BE2C (cell line): ENCODE measurements at regions not wholly inside any gene's neighbourhood (a gene's known extent, or its start where the extent isn't known, plus 50 kb on each side); places are given as distances from the start of the nearest gene placed in this dataset.

Source experiments
- DNase-seq: peaks from one replicate; pipeline ENCODE4 v3.0.0-alpha.2; 2020
- H3K27me3 ChIP-seq: fragments of 250-450 bp; sonication (Bioruptor Pico); 2 replicates; pipeline ENCODE4 v1.5.1; 2020; ENCODE audit warnings: mild to moderate bottlenecking
- H3K36me3 ChIP-seq: fragments of 250-450 bp; sonication (Bioruptor Pico); 2 replicates; pipeline ENCODE4 v1.5.1; 2020; ENCODE audit warnings: mild to moderate bottlenecking
- H3K4me1 ChIP-seq: fragments of 250-450 bp; sonication (Bioruptor Pico); 2 replicates; pipeline ENCODE4 v1.5.1; 2020
- H3K4me3 ChIP-seq: 2 replicates; pipeline ENCODE4 v1.5.1; 2011; ENCODE audit warnings: low read depth, low read length
- H3K9me3 ChIP-seq: fragments of 250-450 bp; sonication (Bioruptor Pico); 2 replicates; pipeline ENCODE4 v1.5.1; 2020
- CTCF ChIP-seq: IDR thresholded peaks from 2 replicates; pipeline ENCODE4 v1.5.1; 2012; ENCODE audit warnings: mild to moderate bottlenecking, low read depth, low read length

DNA sequence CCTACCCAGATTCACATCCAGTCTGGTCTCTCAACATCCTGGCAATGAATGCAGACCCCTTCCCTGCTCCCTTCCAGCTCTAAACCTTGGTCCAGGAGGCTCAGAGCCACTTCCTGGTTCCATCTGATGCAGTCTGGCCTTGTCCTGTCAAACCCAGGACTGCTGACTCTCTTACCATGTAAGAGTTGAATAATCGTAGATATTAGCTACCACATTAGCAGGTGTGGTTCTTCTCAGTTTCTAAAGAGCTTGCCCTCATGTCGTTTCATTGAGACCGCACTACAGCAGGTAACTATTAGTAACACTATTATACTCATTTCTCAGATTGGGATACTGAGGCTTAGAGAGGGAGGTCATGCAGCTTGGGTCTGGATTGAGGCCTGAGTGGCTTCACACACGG lies 133.3 kb downstream of the BOD1 start:
- H3K4me1 ChIP-seq = no peaks in the 10 kb centered on the region
- DNase-seq = no peak
- no peak for TF ChIP-seq CTCF
- H3K36me3 ChIP-seq = no peaks in the 10 kb centered on the region
- H3K4me3 ChIP-seq = no peak overlapping the region
- H3K9me3 ChIP-seq = no peaks in the 10 kb centered on the region
- H3K27me3 ChIP-seq = peaks cover 37% of the 10 kb centered on the region

GRCh38 chr5:173481821-173482220 lies 134.6 kb downstream of the BOD1 start:
- H3K36me3 ChIP-seq = no peaks in the 10 kb centered on the region
- peaks cover 32% of the 10 kb centered on the region for H3K27me3 ChIP-seq
- no peaks in the 10 kb centered on the region for H3K4me1 ChIP-seq
- H3K4me3 ChIP-seq = no peak overlapping the region
- H3K9me3 ChIP-seq = no peaks in the 10 kb centered on the region
- no peak for TF ChIP-seq CTCF
- no peak for DNase-seq

DNA sequence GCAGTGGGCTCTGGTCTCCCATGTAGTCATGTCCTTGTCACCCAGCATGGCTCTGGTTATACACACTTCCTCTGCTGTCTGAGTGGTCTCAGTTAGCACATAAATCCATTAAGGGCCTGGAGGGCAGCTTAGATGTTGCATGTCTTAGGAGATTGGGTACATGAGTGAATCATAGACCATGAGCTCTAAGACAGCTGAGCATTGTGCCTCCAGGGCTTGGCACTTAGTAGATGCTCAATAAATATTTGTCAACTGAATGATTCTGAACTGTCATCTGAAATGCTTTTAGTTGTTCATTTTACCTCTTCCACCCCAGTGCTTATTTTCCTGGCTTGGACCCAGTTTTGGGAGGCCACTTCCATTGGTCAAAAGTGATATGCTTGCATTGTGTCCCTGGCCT lies 135.6 kb downstream of the BOD1 start:
- Histone ChIP-seq H3K27me3 (peaks cover 23% of the 10 kb centered on the region), H3K36me3 (no peaks in the 10 kb centered on the region), H3K4me1 (no peaks in the 10 kb centered on the region), H3K9me3 (no peaks in the 10 kb centered on the region), H3K4me3 (no peak overlapping the region)
- TF ChIP-seq CTCF = no peak
- DNase-seq = no peak

GRCh38 chr5:173479711-173480110 lies 136.7 kb downstream of the BOD1 start:
- H3K4me1 ChIP-seq = no peaks in the 10 kb centered on the region
- DNase-seq = no peak
- TF ChIP-seq CTCF = no peak
- H3K9me3 ChIP-seq = no peaks in the 10 kb centered on the region
- no peaks in the 10 kb centered on the region for H3K36me3 ChIP-seq
- H3K27me3 ChIP-seq = peaks cover 22% of the 10 kb centered on the region
- no peak overlapping the region for H3K4me3 ChIP-seq

GRCh38 chr5:173477345-173478040 lies 139.0 kb downstream of the BOD1 start:
- no peaks in the 10 kb centered on the region for H3K9me3 ChIP-seq
- no peaks in the 10 kb centered on the region for H3K4me1 ChIP-seq
- no peak overlapping the region for H3K4me3 ChIP-seq
- no peak for DNase-seq
- H3K36me3 ChIP-seq = no peaks in the 10 kb centered on the region
- H3K27me3 ChIP-seq = peaks cover 13% of the 10 kb centered on the region; the same call in 1 of the 2 replicates
- no peak for TF ChIP-seq CTCF

DNA sequence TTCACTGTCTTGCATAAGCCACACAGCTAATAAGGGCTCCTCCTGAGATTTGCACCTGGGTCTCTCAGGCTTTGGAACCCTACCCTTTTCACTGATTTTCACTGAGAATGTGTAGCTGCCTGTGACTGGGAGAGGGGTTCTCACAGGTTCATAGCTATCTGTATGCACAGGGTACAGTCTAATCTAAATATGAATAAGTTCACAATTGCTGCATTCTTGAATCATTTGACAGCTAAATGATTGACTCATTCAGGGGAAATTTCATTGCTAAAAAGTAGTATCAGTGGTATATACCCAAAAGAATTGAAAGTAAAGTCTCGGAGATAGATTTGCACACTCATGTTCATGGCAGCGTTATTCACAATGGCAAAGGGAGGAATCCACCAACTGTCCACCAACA lies 140.7 kb downstream of the BOD1 start:
- H3K4me3 ChIP-seq = no peak overlapping the region
- DNase-seq = no peak

More for the DNA sequence above, 140.7 kb downstream of the BOD1 start:
- H3K36me3 ChIP-seq = no peaks in the 10 kb centered on the region
- H3K27me3 ChIP-seq = peaks cover 13% of the 10 kb centered on the region; the same call in 1 of the 2 replicates
- H3K4me1 ChIP-seq = no peaks in the 10 kb centered on the region
- H3K9me3 ChIP-seq = no peaks in the 10 kb centered on the region
- TF ChIP-seq CTCF = no peak
